GM18508 (cell line): ENCODE measurements at regions not wholly inside any gene's neighbourhood (a gene's known extent, or its start where the extent isn't known, plus 50 kb on each side); places are given as distances from the start of the nearest gene placed in this dataset.
"Not testable (repeated sequence)": the region's sequence is repeated elsewhere in the genome, so short reads cannot be mapped to it uniquely, and the experiment has no call there.

Source experiments
- ATAC-seq: cut with Tn5 transposase; IDR thresholded peaks from one replicate; pipeline ENCODE4 v1.9.1; 2021; ENCODE audit warnings: moderate number of reproducible peaks; ENCODE audit not compliant: insufficient read depth, unreplicated experiment

- ATAC-seq, result no peak
These were observed 68.3 kb downstream of the DYRK2 start for GRCh38 chr12:67716817-67717216.

GRCh38 chr12:67719303-67719702 is 70.8 kb downstream of the DYRK2 start:
- not testable (repeated sequence) for ATAC-seq

DNA sequence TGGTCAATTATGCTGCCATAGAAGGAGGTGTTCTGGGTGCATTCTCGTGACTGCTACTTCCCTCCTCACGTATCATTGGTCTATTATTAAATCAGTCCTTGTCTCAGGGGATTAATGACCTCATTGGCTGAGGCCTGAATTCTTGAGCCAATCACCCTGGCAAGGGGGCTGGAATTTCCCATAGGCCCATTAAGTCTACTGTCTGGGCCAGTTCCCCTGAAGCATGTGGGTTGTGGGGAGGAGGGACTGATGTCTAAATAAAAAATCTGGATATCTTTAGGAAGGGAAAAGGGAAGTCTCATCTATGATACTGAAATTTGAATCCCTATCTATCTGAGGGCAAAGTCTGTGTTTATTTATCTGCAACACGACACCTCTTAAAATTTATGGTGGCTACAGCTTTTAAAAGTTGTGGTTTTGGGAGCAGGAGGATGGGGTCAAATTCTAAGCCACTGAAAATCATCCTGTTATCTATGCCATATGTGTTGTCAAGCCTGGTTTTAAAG is 71.9 kb downstream of the DYRK2 start:
- no peak for ATAC-seq

GRCh38 chr12:67721248-67721647 is 72.7 kb downstream of the DYRK2 start:
- ATAC-seq, result no peak

DNA sequence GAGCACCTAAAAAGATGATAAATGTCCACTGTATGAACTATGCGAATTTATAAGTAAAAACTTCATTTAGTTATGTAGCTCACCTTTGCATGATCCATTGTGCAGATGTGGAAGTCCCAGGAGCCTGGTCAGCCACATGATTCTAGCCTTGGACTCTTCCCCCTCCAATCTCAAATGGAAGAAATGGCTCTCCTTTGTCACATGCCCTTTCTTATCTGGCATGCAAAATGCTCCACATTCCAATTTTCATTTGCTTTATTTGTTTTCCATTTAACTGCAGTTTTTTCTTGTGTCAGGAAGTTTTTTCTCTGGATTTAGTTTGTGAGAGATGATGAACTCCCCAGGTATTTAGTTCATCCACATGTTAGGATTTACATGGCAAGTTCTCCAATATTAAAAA is 73.8 kb downstream of the DYRK2 start:
- no peak for ATAC-seq

GRCh38 chr12:67726868-67727267 is 78.3 kb downstream of the DYRK2 start:
- ATAC-seq, result no peak

DNA sequence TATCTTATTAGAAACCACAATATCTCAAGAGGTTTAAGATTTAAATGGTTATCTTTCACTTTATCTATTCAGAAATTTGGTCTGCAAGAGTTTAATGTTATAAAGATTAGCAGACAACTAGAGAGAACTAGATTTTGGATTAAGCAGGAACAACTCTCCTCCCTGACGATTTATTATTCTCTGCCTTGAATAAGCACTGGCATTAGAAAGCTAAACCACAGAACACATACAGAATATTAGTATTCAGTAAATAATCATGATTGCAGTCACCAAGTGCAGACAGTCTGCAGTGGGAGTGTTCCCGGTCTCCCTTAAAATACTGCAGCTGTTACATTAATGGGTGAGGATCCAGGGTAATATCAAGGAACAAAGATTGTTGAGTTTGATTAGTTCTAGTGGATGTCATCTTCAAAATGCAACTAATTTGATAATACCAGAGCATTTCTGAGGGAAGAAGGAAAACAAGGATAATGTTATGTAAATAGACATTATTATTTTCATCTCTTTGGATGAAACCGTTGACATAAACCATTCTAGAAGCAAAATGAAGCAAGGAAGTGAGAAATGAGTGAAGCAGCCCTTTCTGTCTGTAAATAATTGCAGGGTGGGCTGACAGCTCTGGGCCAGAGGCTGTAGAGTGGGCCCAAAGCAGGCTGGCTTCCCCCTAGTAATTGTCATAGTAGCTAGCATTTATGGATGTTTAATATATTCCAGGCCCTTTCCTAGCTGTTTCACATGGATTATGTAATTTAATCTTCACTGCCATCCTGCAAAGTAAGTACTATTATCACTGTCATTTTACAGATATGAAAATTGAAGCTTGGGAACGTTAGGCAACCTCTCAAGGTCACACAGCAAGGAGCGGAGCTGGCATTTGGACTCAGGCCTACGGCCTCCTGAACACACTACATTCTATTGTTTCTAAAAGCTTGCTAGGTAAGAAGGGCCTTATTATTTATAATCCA is 79.4 kb downstream of the DYRK2 start:
- no peak for ATAC-seq

DNA sequence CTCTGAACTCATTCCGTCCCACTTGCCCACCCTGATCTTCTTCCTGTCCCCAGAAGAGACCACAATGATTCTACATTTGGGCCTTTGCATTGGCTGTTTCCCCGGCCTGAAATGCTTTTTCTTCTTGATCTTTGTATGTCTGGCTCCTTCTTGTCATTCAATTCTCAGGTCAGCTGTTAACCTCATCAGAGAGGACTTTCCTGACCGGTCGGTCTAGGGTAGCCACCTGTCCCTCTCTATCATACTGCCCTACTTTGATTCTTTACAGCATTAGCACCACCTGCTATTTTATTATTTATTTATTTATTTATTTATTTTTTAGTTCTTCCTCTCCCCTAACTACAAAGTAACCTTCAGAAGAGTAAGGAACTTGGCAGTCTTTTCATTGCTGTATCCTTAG is 84.3 kb downstream of the DYRK2 start:
- no peak for ATAC-seq

DNA sequence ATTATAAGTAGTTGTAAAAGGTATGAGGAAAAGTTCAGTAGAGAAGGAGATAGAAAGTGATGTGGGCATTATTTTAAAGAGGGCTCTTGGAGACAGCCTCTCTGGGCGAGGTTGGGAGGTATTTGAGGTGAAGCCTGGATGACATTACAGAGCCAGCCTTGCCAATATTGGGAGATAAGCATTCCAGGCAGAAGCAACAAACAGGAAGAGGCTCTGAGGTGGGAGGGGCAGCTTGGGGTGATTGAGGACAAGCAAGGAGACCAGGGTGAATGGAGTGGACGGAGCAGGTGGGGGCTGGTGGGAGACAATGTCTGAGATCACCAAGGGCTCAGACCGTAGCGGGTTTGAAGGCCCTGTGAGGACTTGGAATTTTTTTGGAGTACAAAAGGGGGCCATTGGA is 87.3 kb downstream of the DYRK2 start:
- no peak for ATAC-seq

- no peak for ATAC-seq
These were observed 92.2 kb downstream of the DYRK2 start for GRCh38 chr12:67740711-67741110.

DNA sequence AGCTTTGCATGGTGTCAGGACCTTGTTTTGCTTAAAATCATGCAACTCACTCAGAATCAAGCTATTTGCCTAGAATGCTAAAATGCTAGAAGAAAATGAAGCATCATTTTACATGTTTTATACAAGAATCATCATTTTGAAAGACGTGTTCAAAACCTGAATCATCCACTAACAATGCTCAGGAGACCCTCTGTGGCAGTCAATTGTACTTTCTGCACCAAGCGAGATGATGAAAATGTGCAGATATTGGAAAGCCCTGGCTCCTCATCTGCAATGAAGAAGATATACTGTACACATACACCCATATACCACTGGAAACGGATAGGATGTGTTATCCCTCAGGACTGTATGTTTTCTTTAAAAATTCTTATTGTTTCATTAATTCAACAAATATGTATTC is 92.7 kb downstream of the DYRK2 start:
- no peak for ATAC-seq

- no peak for ATAC-seq
These were observed 93.9 kb downstream of the DYRK2 start for GRCh38 chr12:67742461-67742860.

DNA sequence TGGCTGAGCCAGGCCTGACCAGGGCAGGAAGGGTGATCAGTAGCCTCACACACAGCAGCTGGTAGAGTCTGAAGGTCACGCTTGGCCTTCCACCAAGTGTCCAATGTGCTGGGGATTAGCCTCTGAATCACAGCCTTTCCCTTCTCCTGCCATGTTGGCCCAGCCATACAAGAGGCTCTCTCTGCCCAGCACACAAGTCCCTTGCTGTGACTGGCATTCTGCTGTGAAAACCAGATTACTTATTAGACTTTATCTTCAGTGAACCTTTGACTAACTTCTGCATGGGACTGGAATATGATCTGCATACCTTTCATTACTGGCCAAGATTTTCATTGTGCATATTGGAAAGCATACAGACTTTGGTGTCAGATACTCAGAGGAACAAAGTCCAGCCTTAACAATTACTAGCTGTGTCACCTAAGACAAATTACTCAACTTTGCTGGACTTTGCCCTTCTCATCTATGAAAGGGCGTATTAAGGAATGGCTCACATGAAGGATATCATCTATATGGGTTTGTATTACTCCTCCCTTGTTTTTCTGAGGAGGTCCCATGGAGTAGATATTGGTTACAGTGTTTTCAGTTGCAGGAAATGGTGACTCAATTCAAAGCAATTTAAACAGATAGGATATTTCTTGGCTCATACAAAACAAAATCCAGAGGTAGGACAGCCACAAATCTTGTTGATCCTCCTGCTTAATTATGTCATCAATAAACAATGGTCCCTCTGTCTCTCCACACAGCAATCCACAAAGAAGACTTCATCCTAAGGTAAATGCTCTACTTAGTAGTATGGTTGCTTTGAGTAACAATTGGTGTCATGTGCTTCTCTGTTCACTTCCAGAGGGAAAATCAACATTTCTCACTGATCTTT is 99.6 kb downstream of the DYRK2 start:
- ATAC-seq, result no peak

DNA sequence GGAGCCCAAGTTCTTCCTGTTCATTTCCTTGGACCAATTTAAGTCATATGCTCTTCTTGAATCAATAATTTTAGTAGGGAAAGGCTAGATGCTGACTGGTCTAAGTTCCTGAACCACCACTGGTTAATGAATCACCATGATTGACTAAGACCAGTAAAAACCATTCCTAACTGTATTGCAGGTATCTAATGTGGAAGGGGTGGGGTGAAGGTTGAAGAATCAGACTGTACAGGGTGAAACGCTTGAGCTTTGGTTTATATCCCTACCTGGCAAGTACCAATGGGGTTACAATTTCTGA is 100.1 kb downstream of the DYRK2 start:
- no peak for ATAC-seq

- no peak for ATAC-seq
These were observed 102.1 kb downstream of the DYRK2 start for GRCh38 chr12:67750513-67751183.

GRCh38 chr12:67751381-67751928 is 102.9 kb downstream of the DYRK2 start:
- no peak for ATAC-seq

GRCh38 chr12:67752226-67752732 is 103.7 kb downstream of the DYRK2 start:
- no peak for ATAC-seq

GRCh38 chr12:67754933-67755697 is 106.6 kb downstream of the DYRK2 start:
- no peak for ATAC-seq

GRCh38 chr12:67757651-67758050 is 109.1 kb downstream of the DYRK2 start:
- ATAC-seq, result no peak
